ENCODE measurements at regions not wholly inside any gene's neighbourhood (a gene's known extent, or its start where the extent isn't known, plus 50 kb on each side); places are given as distances from the start of the nearest gene placed in this dataset.

- Histone ChIP-seq H3K27me3 (no peaks in the 10 kb centered on the region), H3K4me1 (no peaks in the 10 kb centered on the region), H3K9me3 (no peaks in the 10 kb centered on the region), H3K4me3 (no peak overlapping the region), H3K36me3 (no peaks in the 10 kb centered on the region), H3K27ac (no peak overlapping the region)
- DNase-seq, result no peak
- ATAC-seq (ENCODE audit: low FRiP score in 2 of 2), result no peak
- TF ChIP-seq POLR2AphosphoS5 (IDR thresholded peaks at IDR 0.05) (no peak), POLR2A (IDR thresholded peaks at IDR 0.05) (no peak), EP300 (IDR thresholded peaks at IDR 0.05) (no peak)
- TF ChIP-seq, protein P1, sequence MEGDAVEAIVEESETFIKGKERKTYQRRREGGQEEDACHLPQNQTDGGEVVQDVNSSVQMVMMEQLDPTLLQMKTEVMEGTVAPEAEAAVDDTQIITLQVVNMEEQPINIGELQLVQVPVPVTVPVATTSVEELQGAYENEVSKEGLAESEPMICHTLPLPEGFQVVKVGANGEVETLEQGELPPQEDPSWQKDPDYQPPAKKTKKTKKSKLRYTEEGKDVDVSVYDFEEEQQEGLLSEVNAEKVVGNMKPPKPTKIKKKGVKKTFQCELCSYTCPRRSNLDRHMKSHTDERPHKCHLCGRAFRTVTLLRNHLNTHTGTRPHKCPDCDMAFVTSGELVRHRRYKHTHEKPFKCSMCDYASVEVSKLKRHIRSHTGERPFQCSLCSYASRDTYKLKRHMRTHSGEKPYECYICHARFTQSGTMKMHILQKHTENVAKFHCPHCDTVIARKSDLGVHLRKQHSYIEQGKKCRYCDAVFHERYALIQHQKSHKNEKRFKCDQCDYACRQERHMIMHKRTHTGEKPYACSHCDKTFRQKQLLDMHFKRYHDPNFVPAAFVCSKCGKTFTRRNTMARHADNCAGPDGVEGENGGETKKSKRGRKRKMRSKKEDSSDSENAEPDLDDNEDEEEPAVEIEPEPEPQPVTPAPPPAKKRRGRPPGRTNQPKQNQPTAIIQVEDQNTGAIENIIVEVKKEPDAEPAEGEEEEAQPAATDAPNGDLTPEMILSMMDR (IDR thresholded peaks at IDR 0.05), result no peak
- 57 to 72% methylated on average over 3 of the region's 3 CpGs for WGBS, 2 donors
These were observed 351.7 kb downstream of the FAT3 start for GRCh38 chr11:92576315-92576714.

DNA sequence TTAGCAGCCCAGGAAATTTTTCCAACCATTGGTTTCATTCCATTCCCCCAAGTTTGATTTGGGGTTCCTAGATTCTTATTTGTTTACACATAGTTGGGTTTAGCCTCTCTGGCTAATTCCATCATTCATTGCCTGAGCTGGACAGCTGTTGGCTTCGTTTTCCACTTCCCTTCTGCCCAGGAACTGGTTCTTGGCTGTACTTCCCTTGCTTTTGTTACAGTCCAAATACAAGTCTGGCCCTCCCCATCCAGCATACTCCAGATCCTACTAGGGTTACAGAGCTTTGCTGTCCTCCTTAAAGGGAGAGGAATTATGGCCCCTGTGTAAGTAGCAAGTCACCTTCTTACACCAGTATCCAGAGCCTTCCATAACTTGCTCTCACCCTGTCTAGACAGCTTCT lies 356.3 kb downstream of the FAT3 start:
- Histone ChIP-seq H3K4me1 (no peaks in the 10 kb centered on the region), H3K9me3 (no peaks in the 10 kb centered on the region), H3K36me3 (no peaks in the 10 kb centered on the region), H3K27ac (no peak overlapping the region), H3K4me3 (no peak overlapping the region), H3K27me3 (no peaks in the 10 kb centered on the region)
- 16 to 57% methylated on average over 1 of the region's 1 CpG for WGBS, 2 donors
- TF ChIP-seq, protein P1 (IDR thresholded peaks at IDR 0.05), result no peak
- no peak for ATAC-seq (ENCODE audit: low FRiP score in 2 of 2)
- DNase-seq, result no peak

DNA sequence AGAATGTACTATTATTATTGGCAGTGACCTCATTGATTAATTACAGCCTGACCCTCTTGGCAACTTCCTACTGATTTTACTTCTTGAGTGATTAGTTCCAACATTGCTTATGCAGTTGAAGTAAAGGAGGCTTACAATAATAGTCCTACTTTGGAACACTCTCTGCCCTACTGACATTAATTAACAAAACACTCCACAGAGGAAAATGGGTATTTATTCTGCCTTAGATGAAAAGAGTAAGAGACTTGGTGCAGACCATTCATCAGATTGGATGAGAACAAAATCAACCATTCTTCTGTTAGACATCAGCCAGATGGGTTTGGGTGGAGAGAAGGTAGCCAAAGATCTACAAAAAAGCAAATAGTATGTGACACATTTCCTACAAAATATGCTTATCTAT lies 363.8 kb downstream of the FAT3 start:
- no peak overlapping the region for H3K27ac ChIP-seq
- H3K4me1 ChIP-seq, result no peaks in the 10 kb centered on the region
- ATAC-seq (ENCODE audit: low FRiP score in 2 of 2) (no peak), DNase-seq (no peak)
- H3K4me3 ChIP-seq, result no peak overlapping the region
- H3K36me3 ChIP-seq, result no peaks in the 10 kb centered on the region
- TF ChIP-seq, protein P1 (IDR thresholded peaks at IDR 0.05), result no peak
- TF ChIP-seq POLR2A (IDR thresholded peaks at IDR 0.05), result no peak
- no peak for TF ChIP-seq EP300 (IDR thresholded peaks at IDR 0.05)
- no peak for TF ChIP-seq POLR2AphosphoS5 (IDR thresholded peaks at IDR 0.05)
- H3K9me3 ChIP-seq, result no peaks in the 10 kb centered on the region
- H3K27me3 ChIP-seq, result no peaks in the 10 kb centered on the region

- no peak for TF ChIP-seq POLR2A (IDR thresholded peaks at IDR 0.05)
- TF ChIP-seq, protein P1 (IDR thresholded peaks at IDR 0.05), result no peak
- no peak for TF ChIP-seq EP300 (IDR thresholded peaks at IDR 0.05)
- no peak for TF ChIP-seq POLR2AphosphoS5 (IDR thresholded peaks at IDR 0.05)
- H3K27ac ChIP-seq, result no peak overlapping the region
- no peak overlapping the region for H3K4me3 ChIP-seq
- H3K36me3 ChIP-seq, result no peaks in the 10 kb centered on the region
- ATAC-seq (ENCODE audit: low FRiP score in 2 of 2), result no peak
- no peaks in the 10 kb centered on the region for H3K9me3 ChIP-seq
- H3K27me3 ChIP-seq, result no peaks in the 10 kb centered on the region
- no peaks in the 10 kb centered on the region for H3K4me1 ChIP-seq
- 93 to 94% methylated on average over 3 of the region's 3 CpGs for WGBS, 2 donors
- no peak for DNase-seq
These were observed 364.9 kb downstream of the FAT3 start for GRCh38 chr11:92589512-92589911.

DNA sequence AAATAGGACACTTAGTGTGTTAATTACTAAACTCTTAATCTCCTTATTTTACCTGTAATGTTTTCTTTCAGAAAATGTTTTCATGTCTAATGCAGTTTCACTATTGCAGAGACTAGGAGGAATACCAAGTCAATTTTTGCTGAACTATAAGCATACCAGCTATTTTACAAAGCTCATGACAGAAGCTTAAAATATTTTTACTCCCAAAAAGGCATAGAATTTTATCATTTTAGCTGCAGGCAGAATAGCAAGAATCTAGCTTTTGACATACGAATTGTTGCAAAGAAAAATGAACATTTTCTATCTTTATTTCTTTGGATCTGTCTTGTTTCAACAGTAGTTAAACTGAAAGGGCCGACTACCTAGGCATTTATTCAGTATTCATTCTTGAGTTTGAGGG lies 366.9 kb downstream of the FAT3 start:
- WGBS, 2 donors, result 82 to 87% methylated on average over 2 of the region's 2 CpGs
- Histone ChIP-seq H3K9me3 (no peaks in the 10 kb centered on the region), H3K27ac (no peak overlapping the region), H3K4me1 (no peaks in the 10 kb centered on the region), H3K27me3 (no peaks in the 10 kb centered on the region), H3K36me3 (no peaks in the 10 kb centered on the region), H3K4me3 (no peak overlapping the region)
- TF ChIP-seq EP300 (IDR thresholded peaks at IDR 0.05) (no peak), POLR2A (IDR thresholded peaks at IDR 0.05) (no peak), POLR2AphosphoS5 (IDR thresholded peaks at IDR 0.05) (no peak)
- TF ChIP-seq, protein P1 (IDR thresholded peaks at IDR 0.05), result no peak
- ATAC-seq (ENCODE audit: low FRiP score in 2 of 2), result no peak
- no peak for DNase-seq

All from upper lobe of left lung (tissue), 6 donors.